Activated CD8-positive, alpha-beta memory T cell treated with anti-CD3 and anti-CD28 coated beads, Interleukin-2, amount 10 ng/mL, durations not matched to agents 7 days and 5 days (primary cell): ENCODE measurements at regions not wholly inside any gene's neighbourhood (a gene's known extent, or its start where the extent isn't known, plus 50 kb on each side); places are given as distances from the start of the nearest gene placed in this dataset.
"Not testable (repeated sequence)": the region's sequence is repeated elsewhere in the genome, so short reads cannot be mapped to it uniquely, and the experiment has no call there.

Experiments used
- ATAC-seq: fragments of 150-1000 bp; cut with Tn5 transposase; one replicate; pipeline ENCODE4 v1.10.0; 2021; ENCODE audit warnings: moderate library complexity
- CTCF ChIA-PET: fragments of 350-600 bp; sonication (Branson Sonifier 250); formaldehyde crosslinking; loops from one replicate; lab custom pipeline; 2021; ENCODE audit warnings: antibody characterized with exemption; lab: Charles Lee
- DNase-seq: peaks from one replicate; pipeline ENCODE4 v3.0.0-alpha.2; 2020
- H3K27ac Mint-ChIP-seq: one replicate; pipeline ENCODE4 v1.8.0; 2021; ENCODE audit warnings: mild to moderate bottlenecking, mixed read lengths
- H3K27me3 Mint-ChIP-seq: one replicate; pipeline ENCODE4 v1.8.0; 2021; ENCODE audit warnings: mixed read lengths
- H3K36me3 Mint-ChIP-seq: one replicate; pipeline ENCODE4 v1.8.0; 2021; ENCODE audit warnings: mild to moderate bottlenecking, mixed read lengths
- H3K4me1 Mint-ChIP-seq: one replicate; pipeline ENCODE4 v1.8.0; 2021; ENCODE audit warnings: mixed read lengths
- H3K4me3 Mint-ChIP-seq: one replicate; pipeline ENCODE4 v1.8.0; 2021; ENCODE audit warnings: mild to moderate bottlenecking, moderate library complexity, mixed read lengths
- H3K9me3 Mint-ChIP-seq: one replicate; pipeline ENCODE4 v1.8.0; 2022; ENCODE audit warnings: low read depth, mixed read lengths

- H3K4me1 Mint-ChIP-seq: peaks cover 33% of the 10 kb centered on the region
- CTCF ChIA-PET: interaction anchor here (1.0 kb wide), 2 partner anchors 12 to 16 kb away, joined by 3 read pairs; no protein-coding TSS in a partner anchor
- not testable (repeated sequence) for DNase-seq, H3K27me3 Mint-ChIP-seq, H3K36me3 Mint-ChIP-seq, H3K27ac Mint-ChIP-seq, ATAC-seq, H3K9me3 Mint-ChIP-seq, H3K4me3 Mint-ChIP-seq
Observed at GRCh38 chr20:53859009-53859408, 211.4 kb downstream of the BCAS1 start.

DNA sequence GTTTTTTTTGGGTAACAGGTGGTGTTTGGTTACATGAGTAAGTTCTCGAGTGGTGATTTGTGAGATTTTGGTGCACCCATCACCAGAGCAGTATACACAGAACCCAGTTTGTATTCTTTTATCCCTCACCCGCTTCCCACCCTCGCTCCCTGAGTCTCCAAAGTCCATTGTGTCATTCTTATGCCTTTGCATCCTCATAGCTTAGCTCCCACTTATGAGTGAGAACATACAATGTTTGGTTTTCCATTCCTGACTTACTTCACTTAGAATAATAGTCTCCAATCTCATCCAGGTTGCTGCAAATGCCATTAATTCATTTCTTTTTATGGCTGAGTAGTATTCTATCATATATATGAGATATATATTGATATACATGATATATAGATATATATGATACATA is 211.9 kb downstream of the BCAS1 start:
- H3K27me3 Mint-ChIP-seq, H3K4me3 Mint-ChIP-seq, H3K36me3 Mint-ChIP-seq, ATAC-seq, DNase-seq, H3K27ac Mint-ChIP-seq, H3K9me3 Mint-ChIP-seq: not testable (repeated sequence)
- H3K4me1 Mint-ChIP-seq: peaks cover 28% of the 10 kb centered on the region
- CTCF ChIA-PET: interaction anchor here (1.0 kb wide), 1 partner anchor 16 kb away, joined by 3 read pairs; no protein-coding TSS in a partner anchor

GRCh38 chr20:53857723-53858236 is 212.6 kb downstream of the BCAS1 start:
- Mint-ChIP-seq H3K4me1 (peaks cover 26% of the 10 kb centered on the region), H3K36me3 (peaks cover 2% of the 10 kb centered on the region), H3K27ac (no peak overlapping the region), H3K27me3 (no peaks in the 10 kb centered on the region), H3K9me3 (no peaks in the 10 kb centered on the region), H3K4me3 (no peak overlapping the region)
- DNase-seq: no peak
- ATAC-seq: no peak
- CTCF ChIA-PET: interaction anchor here (0.5 to 3.0 kb wide), 4 partner anchors 8 to 85 kb away, joined by 3 to 15 read pairs (median 3); no protein-coding TSS in a partner anchor

DNA sequence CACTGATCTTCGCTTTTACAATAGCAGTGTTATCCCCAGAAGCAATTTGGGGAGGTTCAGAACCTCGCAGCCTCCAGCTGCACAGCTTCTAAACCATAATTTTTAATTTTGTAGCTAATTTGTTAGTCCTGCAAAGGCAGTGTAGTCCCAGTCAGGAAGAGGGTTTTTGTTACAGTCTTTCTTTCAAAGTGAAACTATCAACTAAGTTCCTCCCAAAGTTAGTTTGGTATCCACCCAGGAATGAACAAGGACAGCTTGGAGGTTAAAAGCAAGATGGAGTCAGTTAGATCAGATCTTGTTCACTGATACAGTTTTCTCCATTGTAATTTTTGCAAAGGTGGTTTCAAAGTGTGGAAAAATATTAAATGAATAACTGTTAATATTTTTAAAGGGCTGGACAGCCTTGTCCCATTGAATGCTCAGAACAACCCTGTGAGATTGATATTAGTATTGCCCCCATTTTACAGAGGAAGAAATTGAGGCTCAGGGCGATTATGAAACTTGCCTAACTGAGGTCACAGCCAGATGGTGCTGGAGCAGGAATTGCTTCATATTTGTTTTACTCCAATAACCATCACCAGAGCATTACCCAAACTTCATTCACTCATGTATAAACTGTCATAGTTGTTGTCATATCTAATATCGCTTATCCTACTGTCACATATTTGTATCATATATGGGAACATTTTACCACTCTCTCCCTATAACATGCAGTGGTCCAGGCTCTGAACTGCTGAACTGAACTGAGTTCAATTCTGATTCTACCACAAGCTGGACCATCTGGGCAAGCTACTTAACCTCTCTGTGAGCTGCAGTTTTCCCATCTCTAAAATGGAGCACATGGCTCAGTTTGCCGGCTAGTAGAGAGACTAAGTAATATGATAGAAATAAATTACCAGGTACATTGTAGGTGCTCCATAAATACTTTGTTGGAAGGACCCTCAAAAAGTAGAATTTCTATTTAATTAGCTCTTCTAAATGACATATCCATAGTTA is 213.8 kb downstream of the BCAS1 start:
- DNase-seq (no peak), ATAC-seq (no peak)
- Mint-ChIP-seq H3K4me3 (no peak overlapping the region), H3K27me3 (no peaks in the 10 kb centered on the region), H3K27ac (no peak overlapping the region), H3K9me3 (no peaks in the 10 kb centered on the region), H3K4me1 (peaks cover 24% of the 10 kb centered on the region), H3K36me3 (peaks cover 2% of the 10 kb centered on the region)
- CTCF ChIA-PET: interaction anchor here (0.6 to 3.0 kb wide), 3 partner anchors 9 to 78 kb away, joined by 3 to 15 read pairs (median 3); no protein-coding TSS in a partner anchor

- H3K27me3 Mint-ChIP-seq: no peaks in the 10 kb centered on the region
- no peak overlapping the region for H3K4me3 Mint-ChIP-seq
- H3K27ac Mint-ChIP-seq: no peak overlapping the region
- H3K36me3 Mint-ChIP-seq: peaks cover 2% of the 10 kb centered on the region
- no peaks in the 10 kb centered on the region for H3K9me3 Mint-ChIP-seq
- H3K4me1 Mint-ChIP-seq: peaks cover 24% of the 10 kb centered on the region
- DNase-seq (no peak), ATAC-seq (no peak)
- CTCF ChIA-PET: interaction anchor here (0.7 to 3.0 kb wide), 2 partner anchors 10 to 128 kb away, joined by 3 to 15 read pairs; no protein-coding TSS in a partner anchor
Observed at GRCh38 chr20:53855733-53856132, 214.7 kb downstream of the BCAS1 start.

DNA sequence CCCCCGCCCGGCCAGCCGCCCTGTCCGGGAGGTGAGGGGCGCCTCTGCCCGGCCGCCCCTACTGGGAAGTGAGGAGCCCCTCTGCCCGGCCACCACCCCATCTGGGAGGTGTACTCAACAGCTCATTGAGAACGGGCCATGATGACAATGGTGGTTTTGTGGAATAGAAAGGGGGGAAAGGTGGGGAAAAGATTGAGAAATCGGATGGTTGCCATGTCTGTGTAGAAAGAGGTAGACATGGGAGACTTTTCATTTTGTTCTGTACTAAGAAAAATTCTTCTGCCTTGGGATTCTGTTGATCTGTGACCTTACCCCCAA is 215.8 kb downstream of the BCAS1 start:
- H3K4me1 Mint-ChIP-seq: peaks cover 24% of the 10 kb centered on the region
- H3K9me3 Mint-ChIP-seq, H3K36me3 Mint-ChIP-seq, ATAC-seq, DNase-seq, H3K27me3 Mint-ChIP-seq, H3K27ac Mint-ChIP-seq, H3K4me3 Mint-ChIP-seq: not testable (repeated sequence)
- CTCF ChIA-PET: interaction anchor here (3.0 kb wide), 1 partner anchor 11 kb away, joined by 15 read pairs; no protein-coding TSS in a partner anchor

DNA sequence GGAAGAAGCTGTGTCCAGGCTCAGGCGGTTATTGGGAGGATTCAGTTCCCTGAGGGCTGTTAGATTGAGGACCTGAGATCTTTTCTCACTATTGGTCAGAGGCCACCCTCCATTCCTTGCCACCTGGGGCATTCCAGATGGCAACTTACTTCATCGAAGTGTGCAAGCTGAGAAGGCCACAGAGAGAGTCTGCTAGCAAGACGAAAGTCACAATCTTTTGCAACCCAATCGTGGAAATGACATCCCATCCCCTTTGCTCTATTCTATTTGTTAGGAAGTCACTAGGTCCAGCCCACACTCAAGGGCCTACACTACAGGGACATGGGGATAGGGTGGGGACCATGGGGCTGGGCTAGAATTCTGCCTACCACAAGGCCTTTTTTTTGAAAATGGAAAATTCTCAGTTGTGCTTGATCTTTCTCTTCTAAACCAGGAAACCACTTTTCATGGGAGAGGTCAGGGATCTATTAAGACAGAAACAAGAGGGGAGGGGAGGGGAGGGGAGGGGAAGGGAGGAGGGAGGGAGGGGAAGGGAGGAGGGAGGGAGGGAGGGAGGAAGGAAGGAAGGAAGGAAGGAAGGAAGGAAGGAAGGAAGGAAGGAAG is 217.2 kb downstream of the BCAS1 start:
- peaks cover 5% of the 10 kb centered on the region for H3K36me3 Mint-ChIP-seq
- no peak for ATAC-seq
- H3K27me3 Mint-ChIP-seq: no peaks in the 10 kb centered on the region
- H3K4me1 Mint-ChIP-seq: peaks cover 29% of the 10 kb centered on the region
- no peak overlapping the region for H3K27ac Mint-ChIP-seq
- CTCF ChIA-PET: interaction anchor here (1.2 to 1.5 kb wide), 2 partner anchors 10 to 13 kb away, joined by 3 read pairs; no protein-coding TSS in a partner anchor
- no peak overlapping the region for H3K4me3 Mint-ChIP-seq
- no peak for DNase-seq
- no peaks in the 10 kb centered on the region for H3K9me3 Mint-ChIP-seq

- peaks cover 29% of the 10 kb centered on the region for H3K4me1 Mint-ChIP-seq
- CTCF ChIA-PET: interaction anchor here (1.2 to 2.0 kb wide), 3 partner anchors 9 to 20 kb away, joined by 3 to 5 read pairs (median 3); no protein-coding TSS in a partner anchor
- peaks cover 6% of the 10 kb centered on the region for H3K36me3 Mint-ChIP-seq
- H3K9me3 Mint-ChIP-seq: no peaks in the 10 kb centered on the region
- H3K27me3 Mint-ChIP-seq: no peaks in the 10 kb centered on the region
- no peak for ATAC-seq
- H3K27ac Mint-ChIP-seq: no peak overlapping the region
- DNase-seq: no peak
- H3K4me3 Mint-ChIP-seq: no peak overlapping the region
Observed at GRCh38 chr20:53852691-53853090, 217.7 kb downstream of the BCAS1 start.

DNA sequence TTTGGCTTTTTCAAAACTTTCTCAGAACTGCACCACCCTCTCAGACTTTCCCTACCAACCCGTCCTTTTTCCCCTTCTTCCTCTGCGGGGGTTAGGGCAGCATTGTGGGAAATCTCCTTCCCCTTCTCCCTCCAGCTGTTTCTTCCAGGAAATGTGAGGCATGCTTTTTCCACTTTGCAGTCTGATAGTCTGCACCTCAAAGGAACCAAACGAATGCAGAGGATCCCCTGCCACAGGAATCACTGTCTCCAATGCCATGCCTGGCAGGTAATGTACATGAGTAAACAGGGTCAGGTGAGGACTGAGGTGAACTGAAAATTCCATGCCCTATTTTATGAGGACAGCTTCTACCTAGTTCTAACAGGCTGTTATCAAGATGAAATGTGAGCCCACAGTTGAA is 218.4 kb downstream of the BCAS1 start:
- no peak overlapping the region for H3K27ac Mint-ChIP-seq
- H3K4me3 Mint-ChIP-seq: no peak overlapping the region
- no peaks in the 10 kb centered on the region for H3K27me3 Mint-ChIP-seq
- no peaks in the 10 kb centered on the region for H3K9me3 Mint-ChIP-seq
- H3K4me1 Mint-ChIP-seq: peaks cover 30% of the 10 kb centered on the region
- peaks cover 6% of the 10 kb centered on the region for H3K36me3 Mint-ChIP-seq
- DNase-seq: no peak
- CTCF ChIA-PET: interaction anchor here (1.2 to 2.0 kb wide), 3 partner anchors 9 to 20 kb away, joined by 3 to 5 read pairs (median 3); no protein-coding TSS in a partner anchor
- no peak for ATAC-seq

- peaks cover 6% of the 10 kb centered on the region for H3K36me3 Mint-ChIP-seq
- ATAC-seq (no peak), DNase-seq (no peak)
- H3K27ac Mint-ChIP-seq: no peak overlapping the region
- H3K4me1 Mint-ChIP-seq: peaks cover 31% of the 10 kb centered on the region
- no peaks in the 10 kb centered on the region for H3K9me3 Mint-ChIP-seq
- no peak overlapping the region for H3K4me3 Mint-ChIP-seq
- no peaks in the 10 kb centered on the region for H3K27me3 Mint-ChIP-seq
- CTCF ChIA-PET: no interaction called here
Observed at GRCh38 chr20:53850319-53850718, 220.1 kb downstream of the BCAS1 start.

DNA sequence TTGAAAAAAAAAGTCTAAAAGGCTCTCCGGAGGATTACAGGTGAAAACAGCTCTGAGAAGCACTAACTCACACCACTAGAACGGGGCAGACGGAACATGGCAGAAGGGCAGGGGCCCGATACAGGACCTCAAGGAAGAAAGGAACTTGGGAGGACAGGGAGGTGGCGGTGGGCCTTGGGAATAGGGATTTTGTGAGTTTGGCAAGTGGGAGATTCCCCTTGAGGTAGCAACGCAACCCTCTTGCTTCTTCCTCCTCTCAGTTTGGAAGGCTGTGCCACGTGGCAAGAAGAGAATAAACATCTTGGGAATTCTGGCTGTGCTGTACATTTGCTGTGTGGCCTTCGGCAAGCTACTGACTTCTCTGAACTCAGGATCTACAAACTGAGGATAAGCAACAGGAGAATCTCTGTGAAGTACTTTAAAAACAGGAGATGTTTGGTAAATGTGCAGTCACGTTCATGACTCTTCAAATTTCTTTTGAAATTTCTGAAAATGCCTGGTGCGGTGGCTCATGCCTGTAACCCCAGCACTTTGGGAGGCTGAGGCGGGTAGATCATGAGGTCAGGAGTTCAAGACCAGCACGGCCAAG is 220.8 kb downstream of the BCAS1 start:
- no peak overlapping the region for H3K4me3 Mint-ChIP-seq
- DNase-seq (no peak), ATAC-seq (no peak)
- H3K9me3 Mint-ChIP-seq: no peaks in the 10 kb centered on the region
- H3K27ac Mint-ChIP-seq: no peak overlapping the region
- H3K27me3 Mint-ChIP-seq: no peaks in the 10 kb centered on the region
- H3K4me1 Mint-ChIP-seq: peaks cover 37% of the 10 kb centered on the region
- peaks cover 6% of the 10 kb centered on the region for H3K36me3 Mint-ChIP-seq
- CTCF ChIA-PET: no interaction called here

- Mint-ChIP-seq H3K4me3 (no peak overlapping the region), H3K9me3 (no peaks in the 10 kb centered on the region), H3K27me3 (no peaks in the 10 kb centered on the region), H3K27ac (no peak overlapping the region), H3K4me1 (peaks cover 48% of the 10 kb centered on the region), H3K36me3 (peaks cover 8% of the 10 kb centered on the region)
- DNase-seq: no peak
- CTCF ChIA-PET: interaction anchor here (4.3 kb wide), 1 partner anchor 68 kb away, joined by 17 read pairs; no protein-coding TSS in a partner anchor
- no peak for ATAC-seq
Observed at GRCh38 chr20:53848304-53848703, 222.1 kb downstream of the BCAS1 start.

DNA sequence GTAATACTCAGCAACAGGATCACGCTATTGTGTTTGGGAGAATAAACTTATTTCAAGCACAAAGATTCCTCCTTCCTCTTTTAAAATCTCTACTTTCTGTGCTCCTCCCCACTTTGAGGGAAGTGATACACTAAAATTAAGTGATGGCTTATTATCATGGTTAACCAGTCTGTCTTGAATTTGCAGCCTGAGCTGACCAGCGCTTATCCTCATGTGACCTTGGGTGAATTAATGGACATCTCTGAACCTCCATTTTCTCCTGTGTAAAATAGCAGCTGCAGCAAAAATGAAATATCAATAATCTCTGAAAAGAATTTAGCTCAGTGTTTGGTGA is 222.6 kb downstream of the BCAS1 start:
- Mint-ChIP-seq H3K4me3 (no peak overlapping the region), H3K27me3 (no peaks in the 10 kb centered on the region), H3K4me1 (peaks cover 52% of the 10 kb centered on the region), H3K36me3 (peaks cover 9% of the 10 kb centered on the region), H3K27ac (peak overlapping the region; percentile 28), H3K9me3 (no peaks in the 10 kb centered on the region)
- DNase-seq (no peak), ATAC-seq (no peak)
- CTCF ChIA-PET: interaction anchor here (1.1 to 4.3 kb wide), 2 partner anchors 53 to 68 kb away, joined by 3 to 17 read pairs; no protein-coding TSS in a partner anchor
